Tibial nerve (tissue), 4 donors: ENCODE measurements at regions not wholly inside any gene's neighbourhood (a gene's known extent, or its start where the extent isn't known, plus 50 kb on each side); places are given as distances from the start of the nearest gene placed in this dataset.
"Not testable (repeated sequence)": the region's sequence is repeated elsewhere in the genome, so short reads cannot be mapped to it uniquely, and the experiment has no call there.

ENCODE experiments used
- DNase-seq, 2 donors: peaks; one replicate each; pipeline ENCODE4 v3.0.0-alpha.2; 2019; ENCODE audit warnings: low spot score in 2 of 2
- H3K27ac ChIP-seq, 4 donors: fragments of 200-600 bp; sonication (generic) in 3 of 4; one replicate each; pipeline ENCODE4 v1.5.1; 2017 to 2019; ENCODE audit warnings: mild to moderate bottlenecking in 1 of 4
- H3K27me3 ChIP-seq, 2 donors: fragments of 200-600 bp; sonication (generic) in 1 of 2; one replicate each; pipeline versions ENCODE4 v1.5.1 to v1.6.0; 2017 to 2019
- H3K36me3 ChIP-seq, 3 donors: fragments of 200-600 bp; sonication (generic); one replicate each; pipeline ENCODE4 v1.5.1; 2018 to 2019
- H3K4me1 ChIP-seq, 4 donors: fragments of 200-600 bp; sonication (generic) in 3 of 4; one replicate each; pipeline ENCODE4 v1.5.1; 2017 to 2019
- H3K4me3 ChIP-seq, 4 donors: fragments of 200-600 bp; sonication (generic) in 3 of 4; one replicate each; pipeline ENCODE4 v1.5.1; 2017 to 2019; ENCODE audit warnings: mild to moderate bottlenecking in 1 of 4, moderate library complexity in 1 of 4
- H3K9me3 ChIP-seq, 4 donors: fragments of 200-600 bp; sonication (generic) in 3 of 4; one replicate each; pipeline ENCODE4 v1.5.1; 2017 to 2019
- CTCF ChIP-seq, 5 experiments: fragments of 200-600 bp in 3 of 5; fragments of 450-650 bp in 2 of 5; sonication (generic) in 3 of 5; IDR thresholded peaks; one replicate each; pipeline ENCODE4 v1.5.1; 2016 to 2019; ENCODE audit warnings: antibody characterized with exemption in 5 of 5, mild to moderate bottlenecking in 3 of 5, moderate library complexity in 2 of 5
- EP300 ChIP-seq, 2 donors: sonication (generic); formaldehyde crosslinking; IDR thresholded peaks; one replicate each; pipeline ENCODE4 v1.6.1; 2017; ENCODE audit warnings: antibody characterized with exemption in 2 of 2, mild to moderate bottlenecking in 1 of 2
- POLR2A ChIP-seq, 2 donors: fragments of 450-650 bp; IDR thresholded peaks; one replicate each; pipeline ENCODE4 v1.6.1; 2017; ENCODE audit warnings: antibody characterized with exemption in 2 of 2, mild to moderate bottlenecking in 2 of 2, moderate library complexity in 2 of 2
- WGBS, 2 donors: methylation state at CpG; one replicate each; pipeline ENCODE4 v1.1.5; 2018; 5-methylcytosine and 5-hydroxymethylcytosine counted together

GRCh38 chr20:24851346-24852019 lies 97.6 kb upstream of the CST7 start:
- Histone ChIP-seq H3K4me1 (no peaks in the 10 kb centered on the region), H3K4me3 (no peak overlapping the region), H3K27me3 (no peaks in the 10 kb centered on the region), H3K27ac (no peak overlapping the region), H3K36me3 (no peaks in the 10 kb centered on the region), H3K9me3 (peaks cover 0 to 40% (median 2%) of the 10 kb centered on the region in 4 donors)
- 81 to 83% methylated on average over 3 of the region's 3 CpGs for WGBS, 2 donors
- TF ChIP-seq POLR2A (IDR thresholded peaks at IDR 0.05) (no peak), CTCF (IDR thresholded peaks at IDR 0.05) (no peak), EP300 (IDR thresholded peaks at IDR 0.05) (no peak)
- no peak for DNase-seq

GRCh38 chr20:24853916-24854315 lies 95.2 kb upstream of the CST7 start:
- TF ChIP-seq POLR2A (IDR thresholded peaks at IDR 0.05) (no peak), CTCF (IDR thresholded peaks at IDR 0.05) (no peak), EP300 (IDR thresholded peaks at IDR 0.05) (no peak)
- WGBS, 2 donors, result 32 to 64% methylated on average over 1 of the region's 1 CpG
- no peak for DNase-seq

GRCh38 chr20:24855848-24856247 lies 93.2 kb upstream of the CST7 start:
- Histone ChIP-seq H3K36me3 (no peaks in the 10 kb centered on the region), H3K9me3 (peaks cover 0 to 28% (median 0%) of the 10 kb centered on the region in 4 donors), H3K4me3 (no peak overlapping the region), H3K4me1 (no peaks in the 10 kb centered on the region), H3K27me3 (no peaks in the 10 kb centered on the region), H3K27ac (no peak overlapping the region)
- TF ChIP-seq POLR2A (IDR thresholded peaks at IDR 0.05), result no peak
- no peak for TF ChIP-seq CTCF (IDR thresholded peaks at IDR 0.05)
- TF ChIP-seq EP300 (IDR thresholded peaks at IDR 0.05), result no peak
- DNase-seq, result no peak
- WGBS, 2 donors, result 71 to 83% methylated on average over 1 of the region's 1 CpG

More at GRCh38 chr20:24853916-24854315, 95.2 kb upstream of the CST7 start:
- Histone ChIP-seq H3K27ac (no peak overlapping the region), H3K27me3 (no peaks in the 10 kb centered on the region), H3K9me3 (peaks cover 0 to 35% (median 0%) of the 10 kb centered on the region in 4 donors), H3K36me3 (no peaks in the 10 kb centered on the region), H3K4me1 (no peaks in the 10 kb centered on the region), H3K4me3 (no peak overlapping the region)

- H3K36me3 ChIP-seq, H3K27ac ChIP-seq, H3K4me1 ChIP-seq, H3K27me3 ChIP-seq, H3K4me3 ChIP-seq, DNase-seq: not testable (repeated sequence)
- H3K9me3 ChIP-seq, result peaks cover 0 to 30% (median 0%) of the 10 kb centered on the region in 4 donors
- 83 to 89% methylated on average over 9 of the region's 9 CpGs for WGBS, 2 donors
Measured at GRCh38 chr20:24858500-24858899, 90.6 kb upstream of the CST7 start.

- no peak for TF ChIP-seq CTCF (IDR thresholded peaks at IDR 0.05)
- no peak for TF ChIP-seq POLR2A (IDR thresholded peaks at IDR 0.05)
- no peak for TF ChIP-seq EP300 (IDR thresholded peaks at IDR 0.05)
- Histone ChIP-seq H3K4me3 (no peak overlapping the region), H3K36me3 (no peaks in the 10 kb centered on the region), H3K27ac (no peak overlapping the region), H3K9me3 (peaks cover 0 to 28% (median 0%) of the 10 kb centered on the region in 4 donors), H3K4me1 (no peaks in the 10 kb centered on the region), H3K27me3 (no peaks in the 10 kb centered on the region)
- DNase-seq, result no peak
- WGBS, 2 donors, result 95 to 96% methylated on average over 8 of the region's 8 CpGs
Measured at GRCh38 chr20:24859539-24859938, 89.5 kb upstream of the CST7 start.
